Heart left ventricle (tissue), 13 donors: ENCODE measurements at regions not wholly inside any gene's neighbourhood (a gene's known extent, or its start where the extent isn't known, plus 50 kb on each side); places are given as distances from the start of the nearest gene placed in this dataset.

Experiments
- CTCF ChIP-seq, 12 donors: fragments of 200-600 bp; sonication (generic) in 4 of 12; IDR thresholded peaks; one replicate each; pipeline versions ENCODE4 v1.5.0 to v1.8.0; 2018 to 2022; ENCODE audit warnings: antibody characterized with exemption in 12 of 12, mild to moderate bottlenecking in 5 of 12
- POLR2A ChIP-seq, 2 donors: fragments of 450-650 bp; IDR thresholded peaks; one replicate each; pipeline ENCODE4 v1.6.1; 2017; ENCODE audit warnings: antibody characterized with exemption in 2 of 2, mild to moderate bottlenecking in 2 of 2, moderate library complexity in 2 of 2
- donor health status: ischemic (EF 13 %, LVEDD 7.1; RV severe dilation, severe dysfunction).
- donor health status: DM: no; HTN: yes; CAD: no.
- donor health status: DM: no; HTN: no; CAD: no.
- donor health status: ischemic (EF 25% LVEDD 6.9; RV normal size, moderate dysfunction).
- donor health status: ischemic (EF 25% LVEDD 5.7; RV mildly dilated, moderate dysfunction).
- donor health status: ischemic (EF 35%, LVEDD 5.7; RV mildly dilated, moderate dysfunction).
- donor health status: nonischemic (EF 11% LVEDD 7.7; RV severe dilation, severe dysfunction).
- donor health status: DM: yes; HTN: yes; CAD: no.
- donor health status: PGD.
- donor health status: ischemic (EF 29% LVEDD 5.4; RV normal size, mild dysfunction).
- donor health status: nonischemic (EF 23%, LVEDD 6.1; RV moderate dilation, normal function).

GRCh38 chr18:76258209-76258608 is 236.8 kb downstream of the ZNF516 start:
- TF ChIP-seq CTCF (IDR thresholded peaks at IDR 0.05) (no peak), POLR2A (IDR thresholded peaks at IDR 0.05) (no peak)
